Adrenal gland (tissue), 9 donors: ENCODE measurements at regions not wholly inside any gene's neighbourhood (a gene's known extent, or its start where the extent isn't known, plus 50 kb on each side); places are given as distances from the start of the nearest gene placed in this dataset.

Experiments
- DNase-seq, 7 donors: peaks; one replicate each; pipeline ENCODE4 v3.0.0-alpha.2; 2019 to 2020
- H3K27ac ChIP-seq, 5 donors: fragments of 200-600 bp; sonication (generic) in 4 of 5; 1 replicate in 3 of 5; 2 replicates in 2 of 5; pipeline versions ENCODE4 v1.5.1 to v1.8.0; 2016 to 2020; ENCODE audit warnings: mild to moderate bottlenecking in 1 of 5
- H3K27me3 ChIP-seq: fragments of 200-600 bp; 2 replicates; pipeline ENCODE4 v1.8.0; 2021
- H3K36me3 ChIP-seq, 2 donors: fragments of 200-600 bp; replicated peaks in 1 of 2; 1 replicate in 1 of 2; 2 replicates in 1 of 2; pipeline versions ENCODE4 v1.5.1 to v1.8.0; 2018 to 2022
- H3K4me1 ChIP-seq, 2 donors: fragments of 200-600 bp; replicated peaks in 1 of 2; 1 replicate in 1 of 2; 2 replicates in 1 of 2; pipeline versions ENCODE4 v1.5.1 to v1.8.0; 2018 to 2021
- H3K4me3 ChIP-seq, 4 donors: fragments of 200-600 bp; sonication (generic) in 3 of 4; one replicate each; pipeline ENCODE4 v1.5.1; 2016 to 2018
- H3K9me3 ChIP-seq, 3 donors: fragments of 200-600 bp; sonication (generic) in 1 of 3; replicated peaks in 1 of 3; 1 replicate in 2 of 3; 2 replicates in 1 of 3; pipeline versions ENCODE4 v1.5.1 to v1.8.0; 2016 to 2021
- CTCF ChIP-seq, 6 experiments: fragments of 450-650 bp in 4 of 6; fragments of 200-600 bp in 2 of 6; sonication (generic) in 1 of 6; IDR thresholded peaks; 1 replicate in 5 of 6; 2 replicates in 1 of 6; pipeline versions ENCODE4 v1.5.1 to v1.8.0; 2016 to 2021; ENCODE audit warnings: antibody characterized with exemption in 6 of 6, mild to moderate bottlenecking in 2 of 6, moderate library complexity in 1 of 6
- POLR2A ChIP-seq, 2 donors: fragments of 450-650 bp; IDR thresholded peaks; one replicate each; pipeline ENCODE4 v1.6.1; 2017; ENCODE audit warnings: antibody characterized with exemption in 2 of 2, mild to moderate bottlenecking in 2 of 2, moderate library complexity in 1 of 2
- WGBS, 4 donors: extraction: QIAGEN DNeasy Blood & Tissue Kit in 2 of 4; methylation state at CpG; one replicate each; pipeline versions ENCODE4 v1.1.5 to v1.1.7; 2013 to 2017; 5-methylcytosine and 5-hydroxymethylcytosine counted together
- intact Hi-C, 2 donors: fragments of 100-400 bp; cut with DNase I; formaldehyde crosslinking; loops; one replicate each; pipeline versions ENCODE4 v1.14.1 to v1.15.0; 2022 to 2023
- donor health status: healthy with polysubstance abuse.
- donor health status: Bipolar disorder and iron deficiency.
- donor health status: DM: yes; HTN: yes; CAD: no.
- donor health status: DM: no; HTN: no; CAD: no.
- donor health status: DM: no; HTN: no; CAD: no.

GRCh38 chr3:141434255-141434654 is 52.6 kb upstream of the RASA2 start:
- H3K4me1 ChIP-seq, result peaks cover 15 to 48% of the 10 kb centered on the region in 2 donors
- WGBS, 4 donors, result 80 to 96% (median 90%) methylated on average over 2 of the region's 2 CpGs
- intact Hi-C loops, result no loop called here

GRCh38 chr3:141436180-141436579 is 50.6 kb upstream of the RASA2 start:
- intact Hi-C loops, result no loop called here
- Histone ChIP-seq H3K9me3 (no peaks in the 10 kb centered on the region), H3K27me3 (no peaks in the 10 kb centered on the region), H3K4me1 (peaks cover 26 to 66% of the 10 kb centered on the region in 2 donors), H3K36me3 (peaks cover 0 to 12% of the 10 kb centered on the region in 2 donors), H3K4me3 (no peak overlapping the region), H3K27ac (peak overlapping the region in 4 of 5 donors; percentile 2 to 56 (median 33))
- TF ChIP-seq POLR2A (IDR thresholded peaks at IDR 0.05) (peak in 1 of 2 donors; percentile 8), CTCF (IDR thresholded peaks at IDR 0.05) (no peak)
- WGBS, 4 donors, result 61 to 78% (median 73%) methylated on average over 3 of the region's 3 CpGs
- DNase-seq, result peak in 6 of 7 donors; percentile 66 to 80 (median 71)

More at GRCh38 chr3:141434255-141434654, 52.6 kb upstream of the RASA2 start:
- H3K27ac ChIP-seq, result peak overlapping the region in 2 of 5 donors; percentile 5 to 56
- no peak for DNase-seq
- TF ChIP-seq CTCF (IDR thresholded peaks at IDR 0.05) (no peak), POLR2A (IDR thresholded peaks at IDR 0.05) (no peak)
- no peaks in the 10 kb centered on the region for H3K9me3 ChIP-seq
- no peak overlapping the region for H3K4me3 ChIP-seq
- H3K36me3 ChIP-seq, result peaks cover 0 to 15% of the 10 kb centered on the region in 2 donors
- H3K27me3 ChIP-seq, result no peaks in the 10 kb centered on the region
